Testis (tissue), 2 donors: ENCODE measurements at regions not wholly inside any gene's neighbourhood (a gene's known extent, or its start where the extent isn't known, plus 50 kb on each side); places are given as distances from the start of the nearest gene placed in this dataset.

Experiments used
- CTCF ChIP-seq, 3 experiments: fragments of 450-650 bp in 2 of 3; fragments of 200-600 bp in 1 of 3; sonication (generic) in 1 of 3; IDR thresholded peaks; one replicate each; pipeline ENCODE4 v1.5.1; 2016 to 2019; ENCODE audit warnings: antibody characterized with exemption in 3 of 3, mild to moderate bottlenecking in 2 of 3, moderate library complexity in 1 of 3
- POLR2A ChIP-seq: fragments of 450-650 bp; IDR thresholded peaks from one replicate; pipeline ENCODE4 v1.6.1; 2017; ENCODE audit warnings: antibody characterized with exemption, mild to moderate bottlenecking, moderate library complexity

- no peak for TF ChIP-seq CTCF (IDR thresholded peaks at IDR 0.05)
- no peak for TF ChIP-seq POLR2A
Measured at GRCh38 chr7:79774150-79774549, 320.7 kb upstream of the MAGI2 start.
